Stimulated activated CD4-positive, alpha-beta T cell treated with anti-CD3 and anti-CD28 coated beads, Interleukin-1b, Interleukin-23, amount 100 ng/mL, for 4 hours (primary cell): ENCODE measurements at regions not wholly inside any gene's neighbourhood (a gene's known extent, or its start where the extent isn't known, plus 50 kb on each side); places are given as distances from the start of the nearest gene placed in this dataset.
"Not testable (repeated sequence)": the region's sequence is repeated elsewhere in the genome, so short reads cannot be mapped to it uniquely, and the experiment has no call there.

ENCODE experiments used
- DNase-seq, 2 donors: peaks; one replicate each; pipeline ENCODE4 v3.0.0-alpha.2; 2020; ENCODE audit warnings: low read depth in 2 of 2

GRCh38 chr9:94033383-94033782, 50.9 kb upstream of the PTPDC1 start:
- no peak for DNase-seq

DNA sequence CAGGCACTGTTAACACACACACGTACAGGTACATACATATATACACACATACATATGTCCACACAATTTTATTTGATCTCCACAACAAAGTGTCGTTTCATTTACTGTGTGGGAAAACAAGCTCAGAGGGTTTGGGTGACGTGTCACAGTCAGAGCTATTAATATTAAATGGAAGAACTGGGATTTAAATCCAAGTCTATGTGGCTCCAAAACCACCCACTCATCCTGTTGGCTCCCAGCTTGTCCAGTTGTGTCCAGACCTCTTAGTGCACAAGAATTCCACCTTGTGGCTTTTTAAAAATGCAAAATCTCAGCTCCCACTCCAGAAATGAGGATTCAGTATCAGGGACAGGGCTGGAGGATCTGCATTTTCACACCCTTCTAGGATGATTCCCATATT, 52.3 kb upstream of the PTPDC1 start:
- no peak for DNase-seq

GRCh38 chr9:94031380-94031779, 52.9 kb upstream of the PTPDC1 start:
- no peak for DNase-seq

- peak; percentile 62 to 76 for DNase-seq
Observed at GRCh38 chr9:94030318-94031179, 53.7 kb upstream of the PTPDC1 start.

DNA sequence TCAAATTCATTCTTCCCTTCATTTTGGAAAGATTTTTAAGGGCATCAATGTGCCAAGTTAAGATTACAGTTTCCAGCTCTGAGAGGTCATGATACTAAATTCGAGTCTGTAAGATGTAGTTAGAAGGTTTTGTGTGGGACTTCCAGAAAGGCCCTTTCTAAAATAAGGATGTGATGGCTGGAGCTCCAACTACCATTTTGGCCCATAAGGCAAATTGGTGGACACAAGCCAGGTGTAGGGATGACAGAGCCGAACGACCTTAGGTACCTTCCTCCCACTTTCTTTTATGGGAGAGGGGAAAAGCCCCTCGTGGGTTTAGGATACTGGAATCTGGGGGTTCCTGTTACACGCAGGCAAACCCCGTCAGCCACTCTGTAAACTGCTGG, 54.3 kb upstream of the PTPDC1 start:
- no peak for DNase-seq

DNA sequence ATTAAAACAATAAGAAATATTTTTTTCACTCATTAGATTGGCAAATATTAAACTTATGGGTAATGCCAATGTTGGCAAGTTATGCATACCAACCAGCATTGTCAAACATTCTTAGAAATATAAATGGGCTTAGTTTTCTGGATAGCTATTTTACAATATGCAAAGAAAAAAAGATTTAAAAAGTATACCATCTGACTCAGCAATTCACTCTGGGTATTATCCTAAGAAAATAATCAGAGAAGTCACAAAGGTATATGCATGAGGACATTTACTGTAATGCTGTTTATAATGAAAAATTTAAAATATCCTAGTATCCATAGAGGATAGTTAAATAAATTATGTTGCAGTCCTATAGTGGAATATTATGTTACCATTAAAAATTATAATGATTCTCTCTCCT, 57.4 kb upstream of the PTPDC1 start:
- DNase-seq = no peak

GRCh38 chr9:94022476-94022875, 61.8 kb upstream of the PTPDC1 start:
- DNase-seq = not testable (repeated sequence)

GRCh38 chr9:94020836-94021235, 63.4 kb upstream of the PTPDC1 start:
- not testable (repeated sequence) for DNase-seq

- no peak for DNase-seq
Observed at GRCh38 chr9:94018628-94019027, 63.5 kb upstream of the BARX1 start.

- DNase-seq = no peak
Observed at GRCh38 chr9:94017939-94018531, 62.9 kb upstream of the BARX1 start.

DNA sequence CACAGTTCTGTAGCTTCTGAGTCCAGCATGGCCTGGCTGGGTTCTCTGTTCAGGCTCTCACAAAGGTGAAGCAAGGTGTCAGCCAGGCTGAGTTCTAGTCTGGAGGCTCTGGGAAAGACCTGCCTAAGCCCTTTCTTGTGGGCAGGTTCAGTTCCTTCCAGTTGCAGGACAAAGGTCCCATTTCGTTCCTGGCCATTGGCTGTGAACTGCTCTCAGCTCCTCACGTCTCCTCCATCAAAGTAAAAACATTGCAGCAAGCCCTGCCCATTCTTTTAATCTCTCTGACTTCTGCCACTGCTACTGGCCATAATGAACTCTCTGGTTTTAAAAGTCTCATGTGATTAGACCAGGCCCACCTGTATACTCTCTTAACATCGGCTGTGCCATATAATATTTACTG, 61.6 kb upstream of the BARX1 start:
- DNase-seq = no peak

- DNase-seq = no peak
Observed at GRCh38 chr9:94014920-94015319, 59.8 kb upstream of the BARX1 start.

GRCh38 chr9:94014066-94014654, 59.0 kb upstream of the BARX1 start:
- DNase-seq = no peak

- DNase-seq = no peak
Observed at GRCh38 chr9:94010980-94011533, 55.9 kb upstream of the BARX1 start.

- DNase-seq = no peak
Observed at GRCh38 chr9:94005272-94005901, 50.2 kb upstream of the BARX1 start.
